Right cardiac atrium (tissue), 5 donors: ENCODE measurements at regions not wholly inside any gene's neighbourhood (a gene's known extent, or its start where the extent isn't known, plus 50 kb on each side); places are given as distances from the start of the nearest gene placed in this dataset.

Source experiments
- ATAC-seq, 2 donors: fragments of 200-7000 bp; cut with Tn5 transposase; one replicate each; pipeline versions ENCODE4 v1.8.0 to v1.9.1; 2020; ENCODE audit warnings: moderate library complexity in 2 of 2, mild to moderate bottlenecking in 1 of 2
- DNase-seq, 3 donors: peaks; one replicate each; pipeline ENCODE4 v3.0.0-alpha.2; 2020
- H3K27ac ChIP-seq: one replicate; pipeline ENCODE4 v1.5.1; 2013; ENCODE audit warnings: mild to moderate bottlenecking, low read length, control low read depth, moderate library complexity
- H3K27me3 ChIP-seq: one replicate; pipeline ENCODE4 v1.6.1; 2013; ENCODE audit not compliant: control insufficient read depth, insufficient read depth
- H3K4me1 ChIP-seq: one replicate; pipeline ENCODE4 v1.6.1; 2013; ENCODE audit warnings: low read length; ENCODE audit not compliant: control insufficient read depth, insufficient read depth
- H3K4me3 ChIP-seq: one replicate; pipeline ENCODE4 v1.5.1; 2013; ENCODE audit warnings: low read length, control low read depth
- H3K9me3 ChIP-seq: one replicate; pipeline ENCODE4 v1.6.1; 2013; ENCODE audit warnings: low read length; ENCODE audit not compliant: control insufficient read depth
- WGBS: extraction: QIAGEN DNeasy Blood & Tissue Kit; methylation state at CpG from one replicate; pipeline ENCODE4 v1.1.7; 2013; 5-methylcytosine and 5-hydroxymethylcytosine counted together
- intact Hi-C, 4 donors: fragments of 100-400 bp; cut with DNase I; formaldehyde crosslinking; loops; one replicate each; pipeline versions ENCODE4 v1.11.0 to v1.14.0; 2022 to 2023
- donor health status: healthy with polysubstance abuse.
- donor health status: DM: no; HTN: yes; CAD: no.
- donor health status: DM: no; HTN: no; CAD: no.
- donor health status: DM: no; HTN: yes; CAD: no; lungs with severe emphysema.
- donor health status: DM: yes; HTN: yes; CAD: no.

GRCh38 chr13:20351281-20352022, 119.3 kb upstream of the GJB6 start:
- ATAC-seq (no peak), DNase-seq (no peak)
- no peaks in the 10 kb centered on the region for H3K9me3 ChIP-seq
- no peaks in the 10 kb centered on the region for H3K4me1 ChIP-seq
- H3K4me3 ChIP-seq, result no peak overlapping the region
- H3K27me3 ChIP-seq, result no peaks in the 10 kb centered on the region
- 81% methylated on average over 6 of the region's 6 CpGs for WGBS
- intact Hi-C loops, result no loop called here
- no peak overlapping the region for H3K27ac ChIP-seq

GRCh38 chr13:20350819-20351218, 118.7 kb upstream of the GJB6 start:
- intact Hi-C loops, result no loop called here
- DNase-seq (no peak), ATAC-seq (no peak)
- Histone ChIP-seq H3K4me1 (no peaks in the 10 kb centered on the region), H3K4me3 (no peak overlapping the region), H3K27ac (no peak overlapping the region), H3K27me3 (no peaks in the 10 kb centered on the region), H3K9me3 (no peaks in the 10 kb centered on the region)
- 76% methylated on average over 6 of the region's 6 CpGs for WGBS

- no peak overlapping the region for H3K4me3 ChIP-seq
- ATAC-seq (no peak), DNase-seq (no peak)
- intact Hi-C loops, result no loop called here
- no peak overlapping the region for H3K27ac ChIP-seq
- 93% methylated on average over 3 of the region's 3 CpGs for WGBS
- no peaks in the 10 kb centered on the region for H3K9me3 ChIP-seq
- no peaks in the 10 kb centered on the region for H3K27me3 ChIP-seq
- no peaks in the 10 kb centered on the region for H3K4me1 ChIP-seq
Observed at GRCh38 chr13:20350382-20350763, 118.3 kb upstream of the GJB6 start.

- 76% methylated on average over 17 of the region's 17 CpGs for WGBS
- Histone ChIP-seq H3K4me3 (no peak overlapping the region), H3K4me1 (no peaks in the 10 kb centered on the region), H3K27ac (no peak overlapping the region), H3K27me3 (no peaks in the 10 kb centered on the region), H3K9me3 (no peaks in the 10 kb centered on the region)
- intact Hi-C loops, result no loop called here
- DNase-seq, result peak in 2 of 3 donors; percentile 34 to 54
- ATAC-seq, result no peak
Observed at GRCh38 chr13:20349564-20350381, 117.7 kb upstream of the GJB6 start.

- H3K4me3 ChIP-seq, result no peak overlapping the region
- 87% methylated on average over 8 of the region's 8 CpGs for WGBS
- ATAC-seq, result no peak
Observed at GRCh38 chr13:20348645-20349408, 116.7 kb upstream of the GJB6 start.

GRCh38 chr13:20348018-20348417, 115.9 kb upstream of the GJB6 start:
- Histone ChIP-seq H3K4me1 (no peaks in the 10 kb centered on the region), H3K9me3 (no peaks in the 10 kb centered on the region), H3K4me3 (no peak overlapping the region), H3K27me3 (no peaks in the 10 kb centered on the region), H3K27ac (no peak overlapping the region)
- 94% methylated on average over 10 of the region's 10 CpGs for WGBS
- DNase-seq, result no peak
- ATAC-seq, result no peak
- intact Hi-C loops, result no loop called here

More at GRCh38 chr13:20348645-20349408, 116.7 kb upstream of the GJB6 start:
- intact Hi-C loops, result no loop called here
- H3K27ac ChIP-seq, result no peak overlapping the region
- no peak for DNase-seq
- no peaks in the 10 kb centered on the region for H3K27me3 ChIP-seq
- H3K4me1 ChIP-seq, result no peaks in the 10 kb centered on the region
- H3K9me3 ChIP-seq, result no peaks in the 10 kb centered on the region

GRCh38 chr13:20344836-20345490, 112.8 kb upstream of the GJB6 start:
- no peak for DNase-seq
- WGBS, result 76% methylated on average over 10 of the region's 10 CpGs
- no peak for ATAC-seq
- H3K4me3 ChIP-seq, result no peak overlapping the region
- H3K27me3 ChIP-seq, result no peaks in the 10 kb centered on the region
- intact Hi-C loops, result no loop called here
- H3K9me3 ChIP-seq, result no peaks in the 10 kb centered on the region
- H3K27ac ChIP-seq, result no peak overlapping the region
- H3K4me1 ChIP-seq, result no peaks in the 10 kb centered on the region

- 91% methylated on average over 3 of the region's 3 CpGs for WGBS
Observed at GRCh38 chr13:20342311-20342710, 110.2 kb upstream of the GJB6 start.

GRCh38 chr13:20340759-20341171, 108.6 kb upstream of the GJB6 start:
- no peak overlapping the region for H3K4me3 ChIP-seq
- DNase-seq (peak in 1 of 3 donors; percentile 17), ATAC-seq (peak; percentile 26 to 65)
- no peaks in the 10 kb centered on the region for H3K4me1 ChIP-seq
- H3K9me3 ChIP-seq, result no peaks in the 10 kb centered on the region
- WGBS, result 49% methylated on average over 10 of the region's 10 CpGs
- no peak overlapping the region for H3K27ac ChIP-seq
- intact Hi-C loops, result no loop called here
- H3K27me3 ChIP-seq, result no peaks in the 10 kb centered on the region

More at GRCh38 chr13:20342311-20342710, 110.2 kb upstream of the GJB6 start:
- H3K9me3 ChIP-seq, result no peaks in the 10 kb centered on the region
- no peak for DNase-seq
- ATAC-seq, result no peak
- intact Hi-C loops, result no loop called here
- H3K4me1 ChIP-seq, result no peaks in the 10 kb centered on the region
- H3K4me3 ChIP-seq, result no peak overlapping the region
- no peaks in the 10 kb centered on the region for H3K27me3 ChIP-seq
- H3K27ac ChIP-seq, result no peak overlapping the region

- Histone ChIP-seq H3K4me1 (no peaks in the 10 kb centered on the region), H3K4me3 (no peak overlapping the region), H3K9me3 (no peaks in the 10 kb centered on the region), H3K27ac (no peak overlapping the region), H3K27me3 (no peaks in the 10 kb centered on the region)
- DNase-seq (no peak), ATAC-seq (no peak)
- 58% methylated on average over 12 of the region's 12 CpGs for WGBS
- intact Hi-C loops, result no loop called here
Observed at GRCh38 chr13:20340136-20340758, 108.1 kb upstream of the GJB6 start.
